GM21619 (cell line): ENCODE measurements at regions not wholly inside any gene's neighbourhood (a gene's known extent, or its start where the extent isn't known, plus 50 kb on each side); places are given as distances from the start of the nearest gene placed in this dataset.
"Not testable (repeated sequence)": the region's sequence is repeated elsewhere in the genome, so short reads cannot be mapped to it uniquely, and the experiment has no call there.

Experiments
- ATAC-seq: cut with Tn5 transposase; IDR thresholded peaks from one replicate; pipeline ENCODE4 v1.9.1; 2021; ENCODE audit not compliant: unreplicated experiment

DNA sequence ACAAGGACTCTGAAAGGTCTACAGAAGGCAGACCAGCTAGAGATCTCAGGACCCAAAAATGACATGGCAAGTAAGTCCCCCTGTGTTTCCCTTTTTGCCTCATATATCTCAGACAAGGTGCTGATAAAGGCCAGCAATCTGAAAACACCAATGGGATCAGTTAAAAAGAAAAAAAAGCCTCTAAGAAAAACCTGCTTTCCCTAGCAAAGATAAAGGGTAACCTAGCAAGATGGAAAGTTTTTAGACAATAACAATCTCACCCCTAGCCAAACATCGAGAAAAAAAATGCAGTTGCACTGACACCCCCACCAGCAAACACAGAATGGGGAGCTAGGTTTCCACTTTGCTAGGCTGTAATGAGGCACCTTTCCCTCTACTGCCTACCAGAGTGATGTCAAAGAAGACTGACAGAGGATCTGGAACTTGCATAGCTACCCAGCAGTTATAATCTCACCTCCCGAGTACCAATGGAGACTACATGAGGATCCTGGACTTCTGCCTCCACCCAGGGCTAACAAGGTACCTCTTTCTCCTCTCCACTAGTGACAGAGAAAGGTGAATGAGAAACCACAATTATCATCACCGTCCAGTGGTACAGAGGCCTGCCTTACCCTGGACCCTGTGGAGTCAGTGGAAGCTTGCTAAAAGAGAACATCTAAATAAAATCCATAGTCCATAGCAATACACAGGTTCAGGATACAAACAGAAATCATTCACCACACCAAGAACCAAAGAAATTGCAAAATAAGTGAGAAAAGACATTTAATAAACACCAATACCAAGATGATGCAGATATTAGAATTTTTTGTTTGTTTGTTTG is 240.8 kb downstream of the ARHGAP12 start:
- ATAC-seq, result no peak

GRCh38 chr10:31686599-31686998 is 242.0 kb downstream of the ARHGAP12 start:
- no peak for ATAC-seq

DNA sequence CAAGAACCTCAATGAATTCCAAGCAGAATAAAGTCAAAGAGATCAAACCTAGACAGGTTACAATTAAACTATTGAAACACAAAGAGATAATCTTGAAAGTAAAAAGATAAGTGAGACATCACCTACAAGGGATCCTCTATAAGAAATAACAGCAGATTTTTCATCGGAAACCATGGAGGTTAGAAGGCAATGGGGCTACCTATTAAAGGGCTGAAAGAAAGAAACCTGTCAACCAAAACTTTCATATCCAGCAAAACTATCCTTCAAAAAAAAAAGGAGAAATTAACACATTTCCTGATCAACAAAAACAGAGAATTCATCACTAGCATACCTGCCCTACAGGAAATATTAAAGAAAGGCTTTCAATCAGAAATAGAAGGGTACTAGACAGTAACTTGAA is 244.9 kb downstream of the ARHGAP12 start:
- no peak for ATAC-seq

DNA sequence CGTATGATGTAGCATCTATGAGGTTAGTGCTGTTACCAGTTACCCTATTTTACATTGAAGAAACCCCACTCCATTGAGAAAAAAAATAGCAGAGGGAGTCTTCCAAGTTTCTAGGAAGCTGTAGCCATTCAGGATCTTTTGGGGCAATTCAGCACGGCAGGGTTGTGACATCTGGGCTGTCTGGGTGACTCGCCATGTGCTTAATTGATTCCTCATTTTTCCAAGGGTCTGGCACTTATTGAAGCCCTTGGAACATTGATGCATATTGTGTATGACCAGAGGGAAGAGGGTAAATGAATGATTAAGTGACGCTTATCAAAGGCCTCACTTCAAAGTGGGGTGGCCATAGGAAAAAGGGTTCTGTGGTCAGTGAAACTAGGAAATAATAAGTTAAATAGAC is 248.7 kb downstream of the ARHGAP12 start:
- no peak for ATAC-seq

- no peak for ATAC-seq
These were observed 249.8 kb downstream of the ARHGAP12 start for GRCh38 chr10:31678575-31679516.

DNA sequence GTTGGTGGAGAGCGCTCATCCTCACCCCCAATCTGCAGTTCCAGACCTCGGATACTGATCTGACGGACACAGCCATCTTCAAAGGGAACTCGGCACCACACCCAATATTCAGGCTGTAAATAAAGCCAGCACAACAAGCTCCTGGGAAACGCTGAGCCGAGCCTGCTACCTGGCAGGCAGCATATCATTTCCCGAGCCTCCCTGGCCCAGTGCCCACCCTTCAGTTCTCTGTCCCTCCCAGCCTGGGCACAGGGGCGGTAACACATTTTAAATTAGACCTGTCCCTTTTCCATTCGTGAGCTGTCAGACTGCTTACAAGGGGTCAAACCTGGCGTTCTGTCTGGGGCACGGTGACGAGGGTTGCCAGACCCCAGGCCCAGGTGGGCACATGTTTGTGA is 250.5 kb downstream of the ARHGAP12 start:
- ATAC-seq, result no peak

DNA sequence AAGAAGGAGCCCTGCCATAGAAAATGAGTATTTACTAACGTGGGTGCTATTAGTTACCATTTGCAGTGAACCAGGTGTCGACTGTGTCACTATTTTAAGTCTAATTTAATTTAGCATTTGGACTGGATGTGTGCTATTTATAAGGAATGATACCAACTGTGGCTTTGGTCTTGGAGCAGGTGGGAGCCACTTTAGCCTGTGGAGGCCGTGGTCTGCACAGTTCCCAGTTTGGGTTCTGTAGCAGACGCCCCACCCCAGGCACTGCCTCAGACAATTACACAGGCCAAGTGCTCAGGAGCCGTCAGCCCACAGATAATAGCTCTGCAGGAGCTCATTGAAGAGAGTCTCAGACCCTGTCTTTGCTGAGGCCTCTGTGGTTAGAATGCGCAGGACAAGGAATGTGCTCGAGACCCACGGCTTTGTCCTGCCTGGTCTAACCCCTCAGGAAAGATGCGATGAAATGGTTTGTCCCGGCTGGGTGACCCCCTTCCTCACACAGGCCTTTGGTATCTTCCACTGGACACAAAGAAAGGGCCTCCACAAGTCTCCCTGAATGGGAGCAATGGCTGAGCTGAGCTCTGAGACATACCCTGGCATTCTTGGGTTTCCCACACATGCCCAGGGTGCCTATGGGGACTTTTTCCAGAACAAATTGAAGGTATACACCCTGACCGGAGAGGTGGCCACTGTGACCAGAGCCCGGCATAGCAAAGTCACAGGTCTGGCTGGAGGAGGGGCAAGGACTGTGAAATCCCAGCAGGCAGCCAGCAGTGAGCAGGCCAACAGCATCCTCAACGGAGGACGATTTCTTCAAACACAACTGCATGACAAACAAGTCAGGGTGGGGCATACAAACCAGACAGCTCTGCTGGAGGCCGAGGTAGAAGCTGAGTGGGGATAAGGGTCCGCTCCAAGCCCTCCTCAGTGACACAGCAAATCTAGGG is 251.2 kb downstream of the ARHGAP12 start:
- no peak for ATAC-seq

DNA sequence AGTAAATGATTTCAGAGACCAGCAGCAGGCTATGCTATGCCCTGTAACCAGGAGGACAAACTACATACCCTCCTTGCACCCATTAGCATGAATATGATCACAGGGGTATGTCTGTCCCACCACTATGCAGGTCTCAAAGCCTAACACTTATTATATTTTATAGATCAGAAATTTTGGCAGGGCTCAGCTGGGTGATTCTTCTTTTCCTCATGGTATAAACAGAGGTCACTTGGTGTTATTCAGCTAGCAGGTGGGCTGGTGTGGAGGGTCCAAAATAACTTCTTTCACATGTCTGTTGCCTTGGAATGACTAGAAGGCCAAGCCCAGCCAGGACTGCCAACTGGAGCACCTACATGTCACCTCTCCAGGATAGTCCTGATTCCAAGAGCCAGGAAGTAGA is 252.9 kb downstream of the ARHGAP12 start:
- ATAC-seq, result no peak

GRCh38 chr10:31669357-31669756 is 259.3 kb downstream of the ARHGAP12 start:
- ATAC-seq, result no peak

DNA sequence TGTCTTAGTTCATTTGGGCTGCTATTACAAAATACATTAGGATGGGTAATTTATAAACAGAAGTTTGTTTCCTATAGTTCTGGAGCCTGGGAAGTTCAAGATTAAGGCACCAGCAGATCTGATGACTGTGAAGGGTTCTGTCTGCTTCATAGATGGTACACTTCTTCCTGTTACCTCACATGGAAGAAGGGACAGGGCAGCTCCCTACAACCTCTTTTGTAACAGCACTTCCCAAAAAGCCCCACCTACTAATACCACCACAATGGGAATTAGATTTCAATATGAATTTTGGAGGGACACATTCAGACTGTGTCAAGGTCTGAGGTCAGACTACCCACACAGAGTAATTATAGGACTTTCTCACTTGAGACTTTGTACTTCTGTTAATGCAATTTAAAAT is 260.3 kb downstream of the ARHGAP12 start:
- no peak for ATAC-seq

DNA sequence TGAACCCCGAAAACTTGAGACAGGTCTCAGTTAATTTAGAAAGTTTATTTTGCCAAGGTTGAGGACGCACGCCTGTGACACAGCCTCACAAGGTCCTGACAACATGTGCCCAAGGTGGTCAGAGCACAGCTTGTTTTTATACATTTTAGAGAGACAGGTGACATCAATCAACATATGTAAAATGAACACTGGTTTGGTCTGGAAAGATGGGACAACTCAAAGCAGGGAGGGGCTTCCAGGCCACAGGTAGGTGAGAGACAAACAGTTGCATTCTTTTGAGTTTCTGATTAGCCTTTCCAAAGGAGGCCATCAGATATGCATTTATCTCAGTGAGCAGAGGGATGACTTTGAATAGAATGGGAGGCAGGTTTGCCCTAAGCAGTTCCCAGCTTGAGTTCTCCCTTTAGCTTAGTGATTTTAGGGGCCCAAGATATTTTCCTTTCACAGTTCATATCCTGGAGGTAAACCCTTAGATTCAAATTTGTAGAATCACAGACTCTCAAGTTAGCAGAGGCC is 262.8 kb downstream of the ARHGAP12 start:
- not testable (repeated sequence) for ATAC-seq

- no peak for ATAC-seq
These were observed 263.8 kb downstream of the ARHGAP12 start for GRCh38 chr10:31664803-31665202.

GRCh38 chr10:31664071-31664470 is 264.6 kb downstream of the ARHGAP12 start:
- ATAC-seq, result not testable (repeated sequence)

DNA sequence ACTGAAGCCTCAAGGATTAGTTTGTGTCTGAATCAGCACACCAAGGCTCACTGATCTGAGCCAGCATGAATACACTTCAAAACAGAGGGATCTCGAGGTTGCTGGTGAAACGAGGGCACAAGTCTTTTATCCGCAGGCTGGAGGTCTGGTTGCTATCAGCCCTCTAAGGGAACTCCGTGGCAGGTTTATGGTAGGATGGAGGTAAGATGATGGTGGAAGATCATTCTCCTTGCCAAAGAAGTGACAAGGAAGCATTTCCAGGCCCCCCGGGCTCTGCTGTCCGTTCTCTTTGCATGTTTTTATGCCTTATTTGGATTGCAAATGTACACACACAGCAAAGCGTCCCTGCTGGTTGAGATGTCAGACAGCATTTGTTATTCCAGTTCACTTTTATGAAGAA is 268.3 kb downstream of the ARHGAP12 start:
- no peak for ATAC-seq

GRCh38 chr10:31659665-31660064 is 269.0 kb downstream of the ARHGAP12 start:
- ATAC-seq, result no peak

DNA sequence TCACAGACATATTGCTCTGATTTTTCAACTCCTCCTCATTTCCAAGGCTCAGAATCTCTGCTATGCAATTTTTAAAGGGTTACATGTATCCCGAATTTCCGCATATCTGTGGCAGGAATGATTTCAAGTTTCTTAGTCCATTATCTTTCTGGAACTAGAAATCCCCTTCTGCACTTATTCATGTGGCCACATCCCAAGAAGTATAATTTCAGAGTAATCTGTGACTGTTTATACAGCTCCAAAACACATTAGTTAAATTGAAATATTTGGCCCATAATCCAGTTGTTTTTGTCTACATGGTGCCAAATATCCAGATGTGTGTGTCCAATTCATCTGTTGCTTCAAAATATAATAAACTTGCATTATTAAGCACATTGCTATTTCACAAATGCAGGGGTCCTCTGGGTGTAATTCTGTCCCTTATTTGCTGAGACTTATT is 271.2 kb downstream of the ARHGAP12 start:
- ATAC-seq, result no peak

GRCh38 chr10:31656851-31657433 is 271.7 kb downstream of the ARHGAP12 start:
- ATAC-seq, result no peak

GRCh38 chr10:31652038-31652437 is 276.6 kb downstream of the ARHGAP12 start:
- ATAC-seq, result no peak

- no peak for ATAC-seq
These were observed 278.6 kb downstream of the ARHGAP12 start for GRCh38 chr10:31650010-31650409.

DNA sequence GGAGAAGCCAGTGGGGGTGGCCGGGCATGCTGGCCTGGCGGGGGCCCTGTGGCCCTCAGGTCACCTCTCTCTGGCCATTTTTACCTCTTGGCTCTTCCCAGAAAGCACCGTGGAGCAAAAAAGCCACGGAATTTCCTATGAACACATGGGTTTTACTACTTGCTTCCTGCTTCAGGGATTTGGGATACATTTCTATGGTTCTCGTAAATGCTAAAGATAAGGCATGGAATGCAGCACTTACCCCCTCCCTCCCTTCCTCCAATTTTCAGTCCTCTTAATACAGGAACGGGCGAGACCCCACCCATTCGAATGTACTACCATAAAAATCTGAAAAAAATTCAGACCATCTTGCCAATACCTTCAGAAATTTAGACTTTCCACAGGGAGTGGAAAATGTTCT is 279.7 kb downstream of the ARHGAP12 start:
- ATAC-seq, result no peak
